H9 (cell line): ENCODE measurements at regions not wholly inside any gene's neighbourhood (a gene's known extent, or its start where the extent isn't known, plus 50 kb on each side); places are given as distances from the start of the nearest gene placed in this dataset.
A peak's percentile ranks its signal among the peaks of the same experiment; 100 is the strongest.

Experiments used
- DNase-seq: peaks from one replicate; pipeline ENCODE4 v3.0.0-alpha.2; 2017
- H2AFZ ChIP-seq: one replicate; pipeline ENCODE4 v1.6.1; 2013; ENCODE audit warnings: mild to moderate bottlenecking, low read length, control low read depth, moderate library complexity
- H2AK5ac ChIP-seq: 2 replicates; pipeline ENCODE4 v1.6.1; 2013; ENCODE audit warnings: low read length, control low read depth, mixed read lengths; ENCODE audit not compliant: insufficient read length
- H2BK120ac ChIP-seq: one replicate; pipeline ENCODE4 v1.6.1; 2013; ENCODE audit warnings: low read depth, mild to moderate bottlenecking, low read length, control low read depth, inconsistent platforms; ENCODE audit not compliant: poor library complexity, severe bottlenecking
- H2BK12ac ChIP-seq: 2 replicates; pipeline ENCODE4 v1.6.1; 2013; ENCODE audit warnings: low read length, control low read depth, mixed read lengths, low read depth; ENCODE audit not compliant: insufficient read length
- H2BK15ac ChIP-seq: 2 replicates; pipeline ENCODE4 v1.6.1; 2013; ENCODE audit warnings: low read depth, low read length, control low read depth
- H2BK20ac ChIP-seq: one replicate; pipeline ENCODE4 v1.6.1; 2013; ENCODE audit warnings: low read depth, mild to moderate bottlenecking, low read length, control low read depth, inconsistent platforms; ENCODE audit not compliant: poor library complexity, severe bottlenecking
- H2BK5ac ChIP-seq: 2 replicates; pipeline ENCODE4 v1.6.1; 2013; ENCODE audit warnings: low read length, control low read depth, mixed read lengths; ENCODE audit not compliant: insufficient read length
- H3K14ac ChIP-seq: 2 replicates; pipeline ENCODE4 v1.6.1; 2013; ENCODE audit warnings: low read length, control low read depth; ENCODE audit not compliant: insufficient read depth
- H3K18ac ChIP-seq: 2 replicates; pipeline ENCODE4 v1.6.1; 2013; ENCODE audit warnings: low read depth, mild to moderate bottlenecking, mixed read lengths, low read length, control low read depth; ENCODE audit not compliant: insufficient read length
- H3K23ac ChIP-seq: 2 replicates; pipeline ENCODE4 v1.6.1; 2013; ENCODE audit warnings: low read length, control low read depth, mixed read lengths, low read depth; ENCODE audit not compliant: insufficient read length
- H3K23me2 ChIP-seq: 2 replicates; pipeline ENCODE4 v1.6.1; 2013; ENCODE audit warnings: low read depth, mild to moderate bottlenecking, mixed read lengths, low read length, control low read depth; ENCODE audit not compliant: insufficient read length, poor library complexity, severe bottlenecking
- H3K27ac ChIP-seq: 2 replicates; pipeline ENCODE4 v1.5.1; 2013; ENCODE audit warnings: low read length, control low read depth, mixed read lengths, low read depth; ENCODE audit not compliant: insufficient read length
- H3K27me3 ChIP-seq: 2 replicates; pipeline ENCODE4 v1.6.1; 2013; ENCODE audit warnings: low read length, control low read depth, inconsistent platforms; ENCODE audit not compliant: insufficient read depth
- H3K4ac ChIP-seq: 2 replicates; pipeline ENCODE4 v1.6.1; 2013; ENCODE audit warnings: low read depth, mild to moderate bottlenecking, control low read depth, inconsistent platforms, low read length, moderate library complexity
- H3K4me1 ChIP-seq: 2 replicates; pipeline ENCODE4 v1.6.1; 2013; ENCODE audit warnings: low read length, control low read depth, inconsistent platforms; ENCODE audit not compliant: insufficient read depth
- H3K4me2 ChIP-seq: 2 replicates; pipeline ENCODE4 v1.6.1; 2013; ENCODE audit warnings: low read length, control low read depth, mixed read lengths; ENCODE audit not compliant: insufficient read length, insufficient read depth
- H3K56ac ChIP-seq: 2 replicates; pipeline ENCODE4 v1.6.1; 2013; ENCODE audit warnings: low read depth, mild to moderate bottlenecking, mixed read lengths, low read length, control low read depth; ENCODE audit not compliant: insufficient read length
- H3K79me1 ChIP-seq: 2 replicates; pipeline ENCODE4 v1.6.1; 2013; ENCODE audit warnings: low read depth, mild to moderate bottlenecking, moderate library complexity, low read length, control low read depth, inconsistent platforms; ENCODE audit not compliant: insufficient read depth, poor library complexity, severe bottlenecking
- H3K79me2 ChIP-seq: 2 replicates; pipeline ENCODE4 v1.6.1; 2013; ENCODE audit warnings: low read length, control low read depth, inconsistent platforms; ENCODE audit not compliant: insufficient read depth
- H3K9ac ChIP-seq: 2 replicates; pipeline ENCODE4 v1.6.1; 2013; ENCODE audit warnings: low read length, control low read depth, mixed read lengths; ENCODE audit not compliant: insufficient read length; ENCODE audit errors: extremely low read depth
- H3K9me3 ChIP-seq: one replicate; pipeline ENCODE4 v1.6.1; 2013; ENCODE audit warnings: low read depth, low read length, inconsistent platforms; ENCODE audit not compliant: control insufficient read depth
- H3T11ph ChIP-seq: one replicate; pipeline ENCODE4 v1.6.1; 2013; ENCODE audit warnings: mild to moderate bottlenecking, low read length, control low read depth, inconsistent platforms
- H4K20me1 ChIP-seq: one replicate; pipeline ENCODE4 v1.6.1; 2013; ENCODE audit not compliant: control insufficient read depth, insufficient read length, insufficient read depth
- H4K5ac ChIP-seq: 2 replicates; pipeline ENCODE4 v1.6.1; 2013; ENCODE audit warnings: low read depth, mild to moderate bottlenecking, mixed read lengths, low read length, control low read depth; ENCODE audit not compliant: insufficient read length
- H4K8ac ChIP-seq: replicated peaks from 2 replicates; pipeline ENCODE4 v1.6.1; 2013; ENCODE audit warnings: low read length, control low read depth, mixed read lengths, low read depth; ENCODE audit not compliant: insufficient read length
- H4K91ac ChIP-seq: 2 replicates; pipeline ENCODE4 v1.6.1; 2013; ENCODE audit warnings: low read depth, mild to moderate bottlenecking, moderate library complexity, mixed read lengths, low read length, control low read depth; ENCODE audit not compliant: insufficient read length
- H3K27ac Mint-ChIP-seq, 3 experiments: 2 replicates in 2 of 3; 3 replicates in 1 of 3; pipeline ENCODE4 v1.8.0; 2020 to 2021; ENCODE audit warnings: mixed read lengths in 3 of 3, mild to moderate bottlenecking in 1 of 3, moderate library complexity in 1 of 3
- H3K27me3 Mint-ChIP-seq: 2 replicates; pipeline ENCODE4 v1.8.0; 2021; ENCODE audit warnings: low read depth, mild to moderate bottlenecking, moderate library complexity, mixed read lengths
- H3K36me3 Mint-ChIP-seq, 3 experiments: 2 replicates in 2 of 3; 3 replicates in 1 of 3; pipeline ENCODE4 v1.8.0; 2020 to 2021; ENCODE audit warnings: low read depth in 3 of 3, mixed read lengths in 3 of 3; ENCODE audit not compliant: insufficient read depth in 1 of 3
- H3K4me1 Mint-ChIP-seq, 2 experiments: 2 replicates each; pipeline ENCODE4 v1.8.0; 2020; ENCODE audit warnings: mixed read lengths in 2 of 2
- H3K4me3 Mint-ChIP-seq, 2 experiments: 2 replicates in 1 of 2; 3 replicates in 1 of 2; pipeline ENCODE4 v1.8.0; 2020 to 2021; ENCODE audit warnings: mild to moderate bottlenecking in 2 of 2, mixed read lengths in 2 of 2, moderate library complexity in 1 of 2
- H3K9me3 Mint-ChIP-seq, 2 experiments: 2 replicates in 1 of 2; 3 replicates in 1 of 2; pipeline ENCODE4 v1.8.0; 2020; ENCODE audit warnings: mild to moderate bottlenecking in 2 of 2, mixed read lengths in 2 of 2, moderate library complexity in 1 of 2
- WGBS: extraction: QIAGEN DNeasy Blood & Tissue Kit; methylation state at CpG from one replicate; pipeline ENCODE4 v1.1.7; 2013; ENCODE audit warnings: missing lambda C conversion rate, low lambda C conversion rate, mixed read lengths; ENCODE audit not compliant: insufficient read length; ENCODE audit errors: extremely low coverage; 5-methylcytosine and 5-hydroxymethylcytosine counted together
- TF ChIP-seq, protein P1 (sequence below): fragments of 200-600 bp; sonication (generic); conservative IDR thresholded peaks from 3 replicates; pipeline ENCODE4 v1.8.0; 2021; ENCODE audit warnings: antibody characterized with exemption, mild to moderate bottlenecking

DNA sequence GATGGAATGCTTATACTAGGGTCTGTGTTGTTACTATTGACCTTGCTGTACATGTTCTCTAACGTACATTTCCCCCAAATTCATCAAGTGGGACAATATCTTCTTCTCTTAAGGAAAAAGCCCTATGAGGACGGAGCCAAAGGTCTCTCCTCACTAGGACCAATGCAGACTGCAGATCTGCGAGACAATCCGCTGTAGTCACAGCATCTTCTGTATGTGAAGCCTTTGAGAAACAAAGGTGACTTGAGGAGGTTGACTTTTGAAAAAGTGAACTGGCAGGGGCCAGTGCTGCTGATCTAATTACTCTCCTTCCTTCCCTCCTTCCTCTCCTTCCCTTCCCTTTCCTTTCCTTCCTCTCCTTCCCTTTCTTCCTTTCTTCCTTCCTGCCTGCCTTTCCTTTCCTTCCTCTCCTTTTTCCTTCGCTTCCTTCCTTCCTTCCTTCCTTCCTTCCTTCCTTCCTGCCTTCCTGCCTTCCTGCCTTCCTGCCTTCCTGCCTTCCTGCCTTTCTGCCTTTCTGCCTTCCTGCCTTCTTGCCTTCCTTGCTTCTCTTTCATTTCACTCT is 71.1 kb upstream of the BASP1 start:
- Mint-ChIP-seq H3K4me1 (peaks cover 50 to 56% of the 10 kb centered on the region in 2 experiments), H3K4me3 (peak overlapping the region in 1 of 2 experiments; percentile 64; a peak in 1 of 5 replicates), H3K27ac (peak overlapping the region; percentile 67 to 85 (median 69)), H3K9me3 (no peaks in the 10 kb centered on the region), H3K36me3 (peaks cover 0 to 9% (median 0%) of the 10 kb centered on the region in 3 experiments; a peak in 3 of 7 replicates), H3K27me3 (peaks cover 1% of the 10 kb centered on the region)
- DNase-seq = no peak
- H3K23me2 ChIP-seq = no peaks in the 10 kb centered on the region
- TF ChIP-seq, protein P1, sequence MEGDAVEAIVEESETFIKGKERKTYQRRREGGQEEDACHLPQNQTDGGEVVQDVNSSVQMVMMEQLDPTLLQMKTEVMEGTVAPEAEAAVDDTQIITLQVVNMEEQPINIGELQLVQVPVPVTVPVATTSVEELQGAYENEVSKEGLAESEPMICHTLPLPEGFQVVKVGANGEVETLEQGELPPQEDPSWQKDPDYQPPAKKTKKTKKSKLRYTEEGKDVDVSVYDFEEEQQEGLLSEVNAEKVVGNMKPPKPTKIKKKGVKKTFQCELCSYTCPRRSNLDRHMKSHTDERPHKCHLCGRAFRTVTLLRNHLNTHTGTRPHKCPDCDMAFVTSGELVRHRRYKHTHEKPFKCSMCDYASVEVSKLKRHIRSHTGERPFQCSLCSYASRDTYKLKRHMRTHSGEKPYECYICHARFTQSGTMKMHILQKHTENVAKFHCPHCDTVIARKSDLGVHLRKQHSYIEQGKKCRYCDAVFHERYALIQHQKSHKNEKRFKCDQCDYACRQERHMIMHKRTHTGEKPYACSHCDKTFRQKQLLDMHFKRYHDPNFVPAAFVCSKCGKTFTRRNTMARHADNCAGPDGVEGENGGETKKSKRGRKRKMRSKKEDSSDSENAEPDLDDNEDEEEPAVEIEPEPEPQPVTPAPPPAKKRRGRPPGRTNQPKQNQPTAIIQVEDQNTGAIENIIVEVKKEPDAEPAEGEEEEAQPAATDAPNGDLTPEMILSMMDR = no peak
- peaks cover 13% of the 10 kb centered on the region; the same call in 1 of the 2 replicates for H3K4me1 ChIP-seq
- no peak overlapping the region for H2BK120ac ChIP-seq
- H4K8ac ChIP-seq = no peak overlapping the region
- H3K9ac ChIP-seq = no peak overlapping the region
- H2BK15ac ChIP-seq = no peak overlapping the region
- H2AK5ac ChIP-seq = no peak overlapping the region
- H2AFZ ChIP-seq = no peak overlapping the region
- H3K4me2 ChIP-seq = no peak overlapping the region
- no peak overlapping the region for H4K91ac ChIP-seq
- H3K4ac ChIP-seq = no peak overlapping the region
- H3T11ph ChIP-seq = no peak overlapping the region
- H3K9me3 ChIP-seq = no peaks in the 10 kb centered on the region
- no peak overlapping the region for H2BK20ac ChIP-seq
- H3K14ac ChIP-seq = no peak overlapping the region
- H3K23ac ChIP-seq = no peak overlapping the region
- H3K18ac ChIP-seq = no peak overlapping the region
- WGBS = no CpG with 5 or more reads among the region's 5 CpGs
- no peak overlapping the region for H3K56ac ChIP-seq
- H3K79me1 ChIP-seq = no peaks in the 10 kb centered on the region
- H3K27ac ChIP-seq = no peak overlapping the region
- H3K79me2 ChIP-seq = no peaks in the 10 kb centered on the region; the same call in 1 of the 2 replicates
- H2BK5ac ChIP-seq = no peak overlapping the region
- no peak overlapping the region for H2BK12ac ChIP-seq
- H4K20me1 ChIP-seq = no peaks in the 10 kb centered on the region
- peaks cover 2% of the 10 kb centered on the region; the same call in 1 of the 2 replicates for H3K27me3 ChIP-seq
- no peak overlapping the region for H4K5ac ChIP-seq
